ENCODE measurements at regions not wholly inside any gene's neighbourhood (a gene's known extent, or its start where the extent isn't known, plus 50 kb on each side); places are given as distances from the start of the nearest gene placed in this dataset.

DNA sequence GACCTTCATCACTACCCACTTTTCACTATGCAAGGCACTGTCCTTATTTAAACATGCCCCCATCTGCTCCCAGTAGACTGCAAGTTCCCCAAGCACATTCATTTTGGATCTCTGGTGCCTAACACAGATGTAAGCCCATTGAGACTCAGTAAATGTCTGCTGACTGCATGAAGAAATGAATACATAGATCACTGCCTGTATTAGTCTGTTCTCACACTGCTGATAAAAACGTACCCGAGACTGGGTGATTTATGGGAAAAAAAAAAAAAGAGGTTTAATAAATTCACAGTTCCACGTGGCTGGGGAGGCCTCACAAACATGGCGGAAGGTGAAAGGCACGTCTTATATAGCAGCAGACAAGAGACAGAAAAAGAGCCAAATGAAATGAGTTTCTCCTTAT is 204.9 kb downstream of the ATG4C start:
- no peak for DNase-seq

DNA sequence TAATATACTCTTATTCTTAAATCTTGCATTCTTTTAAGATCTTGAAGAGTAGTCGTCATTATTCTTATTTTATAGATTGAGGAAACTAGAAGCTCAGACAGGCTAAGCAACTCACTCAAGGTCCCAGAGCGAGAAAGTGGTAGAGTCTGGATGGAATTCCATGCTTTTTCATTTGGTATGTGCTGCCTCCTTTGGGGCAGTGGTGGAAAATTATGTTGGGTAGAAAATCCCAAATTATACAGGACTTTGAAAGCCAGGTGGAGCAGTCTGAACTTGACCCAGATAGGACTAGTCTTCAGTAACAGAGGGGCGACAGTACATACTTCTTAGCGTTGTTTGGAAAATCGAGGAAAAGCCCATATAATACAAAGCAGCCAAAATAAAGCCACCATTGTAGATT is 205.6 kb downstream of the ATG4C start:
- DNase-seq, result no peak

DNA sequence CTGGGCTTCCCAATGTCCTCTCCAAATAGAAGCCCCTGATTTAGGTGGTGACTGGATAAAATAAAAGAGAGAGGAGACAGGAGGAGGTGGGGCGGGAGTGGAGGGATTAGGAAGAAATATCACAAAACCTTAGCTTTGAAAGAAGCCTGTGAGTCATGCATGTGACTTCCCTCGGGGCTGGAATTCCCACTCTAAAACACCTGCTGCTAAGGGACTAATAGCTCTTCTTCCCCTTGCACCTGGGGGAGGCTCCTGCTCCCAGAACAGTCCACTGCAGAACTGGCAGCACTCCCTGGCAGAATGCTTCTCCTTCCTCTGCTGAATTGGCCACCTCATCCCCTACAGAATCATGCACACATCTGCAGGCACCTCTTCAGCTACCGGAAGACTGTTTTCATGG is 207.2 kb downstream of the ATG4C start:
- DNase-seq, result no peak

DNA sequence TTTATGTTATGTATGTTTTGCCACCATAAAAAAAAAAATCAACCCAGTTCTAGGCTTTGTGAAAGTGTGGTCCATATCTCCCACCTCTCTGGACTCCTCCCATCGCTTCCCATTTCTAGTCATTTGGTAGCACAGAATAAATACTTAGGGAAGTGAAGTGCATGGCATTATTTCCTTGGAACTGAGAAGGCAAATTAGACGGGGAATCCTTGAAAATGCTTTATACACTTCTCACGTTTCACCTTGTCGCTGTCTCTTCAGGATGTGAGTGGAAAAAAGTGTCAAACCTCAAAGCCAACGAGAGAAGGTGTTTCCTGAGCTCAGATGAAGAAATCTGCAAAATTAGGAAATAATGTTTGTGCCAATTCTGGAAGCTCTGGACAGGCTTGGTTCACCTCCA is 209.9 kb downstream of the ATG4C start:
- no peak for DNase-seq

DNA sequence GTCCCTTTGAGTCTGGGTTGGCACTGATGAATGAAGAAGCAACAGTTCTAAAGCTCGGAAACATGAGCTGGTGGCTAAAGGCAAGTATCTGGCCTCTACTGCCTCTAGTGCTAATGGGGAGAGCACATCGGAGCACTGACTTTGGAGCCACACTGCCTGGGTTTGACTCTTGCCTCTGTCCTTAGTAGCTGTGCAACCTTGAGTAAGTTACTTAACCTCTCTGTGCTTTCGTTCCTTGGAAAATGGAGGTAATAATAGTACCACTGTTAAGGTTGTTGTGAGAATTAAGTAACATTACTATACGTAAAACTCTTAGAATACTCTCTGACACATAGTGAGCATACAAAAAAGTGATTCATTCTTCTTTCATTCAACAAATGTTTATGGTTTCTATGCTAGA is 211.2 kb downstream of the ATG4C start:
- DNase-seq, result no peak

DNA sequence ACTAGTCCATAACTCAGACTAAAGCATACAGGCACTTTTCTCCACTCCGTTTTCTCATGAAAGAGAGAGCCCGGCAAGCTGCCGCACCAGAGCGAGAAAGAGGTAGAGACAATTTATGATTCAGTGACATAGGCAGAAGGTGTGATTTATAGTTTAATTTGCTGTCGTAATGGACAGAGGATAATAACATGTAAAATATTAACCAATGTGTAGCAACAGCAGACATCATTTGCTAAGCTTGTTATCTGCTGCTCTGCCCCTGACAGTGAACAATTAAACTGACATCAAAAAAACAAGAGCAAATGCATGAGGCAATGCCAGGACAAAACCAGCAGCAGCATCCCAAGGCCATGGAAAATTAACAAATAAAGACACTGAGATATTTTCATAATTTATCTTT is 214.0 kb downstream of the ATG4C start:
- no peak for DNase-seq

DNA sequence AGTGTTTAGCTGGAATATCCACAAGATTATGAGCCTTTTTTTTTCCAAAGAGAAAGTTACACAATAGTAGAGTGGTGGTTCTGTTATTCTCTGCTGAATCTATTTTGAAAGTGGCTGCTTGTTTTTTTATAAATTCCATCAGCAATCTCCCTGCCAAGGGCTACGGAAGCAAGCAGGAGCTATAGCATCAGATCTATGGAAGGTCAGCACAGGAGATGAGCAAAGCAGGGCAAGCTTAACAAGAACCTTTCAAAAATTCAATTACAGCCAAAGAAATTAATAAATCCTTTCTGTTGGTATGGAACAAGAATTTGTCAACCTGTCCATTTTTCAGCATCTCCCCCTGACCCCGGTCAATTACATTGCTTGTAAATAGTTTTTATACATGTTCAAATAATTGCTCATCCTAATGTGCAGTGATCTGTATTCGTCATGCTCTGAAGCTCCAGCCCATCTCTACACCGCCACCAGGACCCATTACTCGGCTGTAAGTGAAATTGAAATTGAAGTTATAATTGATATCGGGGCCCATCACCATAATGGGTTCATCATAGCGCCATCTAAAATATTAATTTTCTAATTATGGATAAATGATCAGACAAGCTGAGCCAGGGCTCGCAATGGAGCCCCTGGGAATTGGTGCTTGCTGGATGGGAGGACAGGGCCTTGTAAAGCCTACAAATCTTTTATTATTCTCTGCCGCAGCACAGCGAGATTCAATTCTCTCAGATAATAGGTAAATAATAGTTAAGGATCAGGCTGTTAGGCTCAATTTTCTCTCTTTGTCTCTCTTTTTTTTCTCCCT is 215.1 kb downstream of the ATG4C start:
- DNase-seq, result no peak

DNA sequence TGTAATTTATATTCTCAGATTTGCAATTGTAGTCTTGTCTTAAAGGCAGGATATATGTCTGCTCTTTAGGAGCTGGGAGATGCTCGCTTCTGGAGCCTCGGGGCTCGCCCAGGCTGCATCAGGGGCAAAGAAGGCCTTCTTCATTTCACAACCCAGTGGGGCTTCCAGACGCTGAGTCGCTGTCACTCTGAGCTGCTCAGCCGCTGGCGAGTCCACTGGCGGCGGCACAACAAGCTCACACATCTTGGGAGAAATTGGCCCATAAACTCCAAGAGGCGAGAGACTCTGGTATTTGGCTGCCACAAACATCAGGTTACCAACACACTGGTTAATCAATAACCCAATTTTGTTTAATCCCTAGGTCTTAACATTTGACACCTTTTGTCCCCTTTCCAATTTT is 216.6 kb downstream of the ATG4C start:
- no peak for DNase-seq

DNA sequence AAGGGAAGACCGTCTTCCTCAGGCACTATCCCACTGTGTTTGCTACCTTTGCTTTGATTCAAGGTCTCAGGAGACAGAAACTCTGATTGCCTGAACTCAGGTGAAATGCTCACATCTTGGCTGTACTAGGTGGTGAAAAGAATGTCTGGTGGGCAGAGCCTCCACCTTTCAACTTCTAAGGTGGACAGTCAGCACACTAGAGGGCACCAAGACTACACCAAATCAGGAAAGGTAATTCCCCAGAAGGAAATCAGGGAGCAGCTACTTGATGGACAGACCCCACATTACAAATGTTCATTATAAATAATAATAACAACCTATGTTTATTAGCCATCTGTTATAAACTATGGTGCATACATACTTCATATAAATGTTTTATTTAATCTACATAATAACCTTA is 220.9 kb downstream of the ATG4C start:
- no peak for DNase-seq

DNA sequence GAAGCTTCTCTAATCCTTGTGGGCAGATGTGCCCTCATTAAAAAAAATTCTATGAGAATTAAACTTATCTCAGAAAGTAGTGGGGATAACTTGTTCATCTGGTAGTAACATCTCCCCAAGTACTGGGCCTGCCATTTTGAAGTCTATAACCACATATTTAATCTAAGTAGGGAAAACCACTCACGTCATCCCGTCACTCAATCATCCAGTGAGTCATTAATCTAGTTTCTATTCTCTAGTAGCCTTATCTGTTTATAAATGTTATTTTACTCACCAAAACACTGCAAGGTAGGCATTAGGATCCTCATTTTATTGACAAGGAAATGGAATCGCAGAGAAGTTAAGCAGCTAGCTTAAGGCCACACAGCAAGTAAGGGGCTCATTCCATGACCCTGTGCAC is 221.9 kb downstream of the ATG4C start:
- DNase-seq, result no peak

DNA sequence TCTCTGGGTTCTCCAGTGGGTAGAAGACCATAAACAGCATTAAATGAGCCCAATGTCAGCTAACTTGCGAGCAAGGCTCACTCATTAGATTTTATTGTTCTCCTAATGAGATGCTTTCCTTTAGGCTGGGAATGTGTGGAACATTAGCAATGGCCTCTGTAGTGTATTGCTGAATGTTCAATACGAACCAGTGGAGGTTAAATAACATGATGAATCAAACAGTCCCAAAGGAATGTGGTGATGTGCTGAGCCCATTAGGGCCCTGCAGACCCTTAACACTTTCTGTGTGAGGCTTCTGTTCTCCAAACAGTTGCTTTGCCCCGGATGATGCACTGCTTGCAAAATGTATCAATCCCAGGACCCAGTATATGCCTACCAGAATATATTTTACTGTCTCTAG is 225.5 kb downstream of the ATG4C start:
- DNase-seq, result no peak

DNA sequence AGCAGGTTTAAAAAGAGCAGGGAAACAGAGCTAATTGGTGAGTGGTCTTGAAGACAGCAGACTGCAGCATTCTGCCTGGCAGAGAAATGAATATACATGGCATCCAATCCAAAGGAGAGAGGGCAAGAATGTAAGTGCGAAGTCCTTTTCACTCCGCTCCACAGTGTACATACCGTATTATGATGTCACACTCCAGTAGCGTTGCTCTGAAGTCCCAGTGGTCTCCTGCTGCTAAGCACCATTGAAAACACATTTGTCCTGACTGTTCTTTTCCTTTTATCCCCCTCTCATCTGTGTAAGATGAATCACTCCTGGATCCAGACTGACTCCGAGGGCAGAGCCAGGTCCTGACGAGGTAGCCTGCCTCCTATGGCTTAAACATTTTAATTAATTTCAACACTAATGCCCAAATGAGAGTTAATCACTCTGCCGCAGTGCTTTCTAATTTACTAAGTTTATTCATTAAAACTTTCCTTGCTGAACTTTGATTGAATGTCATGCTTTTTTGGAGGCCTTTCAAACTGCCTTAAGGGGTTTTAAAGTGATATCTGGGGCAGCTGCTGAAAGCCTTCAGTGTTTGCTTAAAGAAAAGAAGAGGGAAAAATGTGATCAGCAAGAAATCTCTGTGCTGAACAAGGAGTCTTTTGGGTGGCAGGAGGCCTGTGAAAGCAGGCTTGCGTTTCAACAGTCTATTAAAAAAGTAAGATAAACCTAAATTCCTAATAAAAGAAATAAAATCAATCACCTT is 227.2 kb downstream of the ATG4C start:
- DNase-seq, result no peak

DNA sequence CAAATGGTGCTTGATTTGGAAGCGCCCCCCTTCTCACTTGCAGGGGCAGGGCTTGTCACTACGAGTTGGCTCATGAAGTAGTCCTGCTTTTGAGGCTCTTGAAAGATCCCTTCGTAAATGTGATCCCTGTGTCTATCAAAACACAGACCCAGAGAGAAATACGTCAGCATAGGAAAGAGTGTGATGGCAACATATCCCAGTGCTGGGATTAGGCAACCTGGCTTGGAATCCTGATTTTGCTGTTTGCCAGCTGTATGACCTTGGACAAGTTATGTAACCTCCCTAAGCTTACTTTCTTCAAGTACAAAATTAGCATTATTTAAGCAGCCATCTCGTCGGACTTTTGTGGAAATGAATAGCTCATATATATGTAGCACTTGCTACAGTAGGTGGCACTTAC is 228.4 kb downstream of the ATG4C start:
- DNase-seq, result no peak

DNA sequence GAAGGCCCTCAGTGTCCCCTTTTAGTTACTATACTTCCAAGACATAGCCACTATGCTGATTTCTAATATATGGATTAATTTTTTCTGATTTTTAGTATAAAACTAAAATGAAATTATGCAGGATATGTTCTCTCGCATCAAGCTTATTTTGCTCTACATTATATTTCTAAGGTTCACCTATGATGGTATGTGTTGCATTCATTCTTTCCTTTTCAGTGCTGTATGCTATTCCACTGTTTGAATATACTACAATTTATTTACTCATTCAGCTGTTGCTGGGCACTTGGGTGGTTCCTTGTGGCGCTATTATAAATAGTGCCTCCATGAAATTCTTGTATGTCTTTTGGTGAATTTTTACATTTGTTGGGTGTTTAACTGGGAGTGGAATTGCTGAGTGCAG is 230.3 kb downstream of the ATG4C start:
- no peak for DNase-seq

DNA sequence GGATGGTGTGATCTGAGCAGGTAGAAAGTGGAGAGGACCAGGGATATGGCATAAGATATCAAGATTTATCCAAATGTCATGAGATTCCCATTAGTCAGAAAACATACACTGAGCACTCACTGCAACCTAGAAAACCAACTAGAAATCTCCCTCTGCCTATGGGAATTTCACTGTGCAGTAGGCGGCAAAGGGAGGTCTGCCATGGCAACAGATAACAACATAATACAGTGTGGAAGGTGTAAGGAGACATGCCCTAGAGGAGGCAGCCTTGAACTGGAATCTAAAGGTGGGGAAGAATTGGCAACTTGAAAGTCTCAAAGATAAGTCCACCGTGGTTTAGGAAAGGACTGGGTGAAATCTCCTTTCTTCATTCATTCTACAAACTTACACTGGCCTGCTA is 238.4 kb downstream of the ATG4C start:
- no peak for DNase-seq

DNA sequence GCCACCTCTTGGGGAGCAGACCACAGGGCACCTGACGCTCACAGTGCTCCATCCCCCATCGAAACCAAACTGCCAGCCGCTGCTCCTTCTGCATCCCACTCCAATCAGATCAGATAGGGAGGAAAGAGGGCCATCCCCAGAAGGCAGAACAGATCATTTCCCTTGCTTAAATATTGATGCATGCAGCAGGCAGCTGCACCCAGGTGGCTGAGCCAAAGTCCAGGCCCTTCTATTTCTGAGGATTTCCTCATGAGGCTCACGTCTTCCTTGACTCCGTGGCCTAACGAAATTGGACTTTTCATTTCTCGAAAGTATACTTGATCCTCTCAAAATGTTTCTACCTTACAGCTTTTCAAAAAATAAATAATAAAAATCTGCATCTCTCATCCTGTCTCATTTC is 239.2 kb downstream of the ATG4C start:
- no peak for DNase-seq

DNA sequence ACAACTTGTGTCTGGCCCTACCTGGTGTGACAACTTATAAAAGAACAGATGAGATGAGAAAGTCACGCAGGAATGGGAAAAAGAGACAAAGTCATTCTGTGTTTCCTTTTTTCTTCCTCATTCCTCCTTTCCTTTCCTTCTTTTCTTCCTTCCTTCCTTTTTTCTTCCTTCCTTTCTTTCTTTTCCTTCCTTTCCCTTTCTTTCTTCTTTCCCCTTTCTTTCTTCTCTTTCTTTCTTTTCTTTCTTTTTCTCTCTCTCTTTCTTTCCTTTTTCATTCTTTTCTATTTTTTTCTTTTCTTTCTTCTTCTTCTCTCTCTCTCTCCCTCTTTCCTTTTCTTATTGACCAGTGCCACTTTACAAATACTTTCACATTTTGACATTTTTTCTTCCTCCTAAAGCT is 239.7 kb downstream of the ATG4C start:
- DNase-seq, result no peak

DNA sequence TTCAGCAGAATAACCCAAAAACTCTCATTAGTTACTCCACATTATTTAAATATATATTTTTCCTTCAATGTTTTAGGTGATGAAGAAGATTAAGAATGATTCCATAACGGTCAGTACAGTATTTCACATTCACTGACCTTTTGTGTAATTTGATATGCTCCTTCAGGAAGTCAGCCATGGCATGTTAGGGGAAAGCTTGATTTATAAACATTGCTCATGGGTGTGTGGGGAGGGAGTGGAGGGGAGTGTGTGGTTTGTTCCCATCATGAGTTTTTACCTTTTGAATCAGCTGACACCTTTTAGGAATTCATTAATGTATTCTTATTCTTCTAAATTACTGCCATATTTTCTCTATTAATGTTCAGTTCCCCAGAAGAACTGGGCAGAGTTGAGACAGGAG is 240.2 kb downstream of the ATG4C start:
- no peak for DNase-seq

DNA sequence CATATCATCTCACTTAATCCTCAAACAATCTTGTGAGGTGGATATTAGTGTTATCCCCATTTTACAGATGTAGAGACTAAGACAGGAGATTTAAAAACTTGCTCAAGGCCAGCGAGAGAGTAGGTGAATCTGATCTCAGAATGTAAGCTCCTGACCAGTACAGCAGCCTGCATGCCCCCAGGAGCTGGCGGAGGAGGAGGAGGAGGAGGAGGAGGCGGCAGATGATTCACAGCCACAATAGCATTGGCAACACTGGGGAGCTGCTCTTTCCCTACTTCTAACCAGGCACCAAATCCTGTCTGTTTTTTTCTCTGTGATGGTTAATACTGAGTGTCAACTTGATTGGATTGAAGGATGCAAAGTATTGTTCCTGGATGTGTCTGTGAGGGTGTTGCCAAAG is 243.2 kb downstream of the ATG4C start:
- no peak for DNase-seq

DNA sequence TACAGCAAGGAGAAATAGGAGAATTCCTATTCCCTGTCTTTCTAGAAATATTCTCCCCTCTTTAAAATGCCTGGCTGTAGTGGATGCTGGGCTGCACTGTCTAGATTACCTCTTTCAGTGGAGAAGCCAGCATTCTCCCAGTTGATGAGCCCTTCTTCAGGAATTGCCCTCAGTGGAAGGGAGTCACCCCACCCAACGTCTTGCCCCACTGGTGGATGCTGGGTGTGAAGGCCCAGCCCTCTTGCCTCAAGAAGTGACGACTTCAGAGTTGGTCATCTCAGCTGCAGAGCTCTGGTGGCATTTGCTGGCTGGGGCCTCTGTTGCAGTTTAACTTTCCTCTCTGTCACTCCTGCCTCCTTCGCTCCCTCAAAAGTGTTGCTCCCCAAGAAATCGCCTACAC is 248.2 kb downstream of the ATG4C start:
- DNase-seq, result no peak

DNA sequence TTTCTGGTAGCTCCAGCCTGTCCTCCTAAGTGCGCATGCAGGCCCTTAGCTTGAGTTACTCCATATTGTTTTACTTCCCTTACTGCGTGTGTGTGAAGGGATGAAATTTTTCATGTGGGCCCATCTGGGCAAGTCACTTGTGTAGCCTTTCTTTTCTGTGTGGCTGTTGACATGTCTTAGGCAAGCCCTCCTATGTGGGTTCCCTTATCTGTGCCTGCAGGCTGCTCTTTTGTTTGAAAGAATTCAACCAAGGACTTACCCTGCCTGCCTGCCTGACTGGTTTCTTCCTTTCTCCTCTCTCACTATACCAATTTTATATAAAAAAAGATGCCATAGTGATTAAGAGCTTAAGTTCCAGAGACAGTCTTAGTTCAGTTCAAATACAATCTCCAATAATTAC is 249.3 kb downstream of the ATG4C start:
- no peak for DNase-seq

DNA sequence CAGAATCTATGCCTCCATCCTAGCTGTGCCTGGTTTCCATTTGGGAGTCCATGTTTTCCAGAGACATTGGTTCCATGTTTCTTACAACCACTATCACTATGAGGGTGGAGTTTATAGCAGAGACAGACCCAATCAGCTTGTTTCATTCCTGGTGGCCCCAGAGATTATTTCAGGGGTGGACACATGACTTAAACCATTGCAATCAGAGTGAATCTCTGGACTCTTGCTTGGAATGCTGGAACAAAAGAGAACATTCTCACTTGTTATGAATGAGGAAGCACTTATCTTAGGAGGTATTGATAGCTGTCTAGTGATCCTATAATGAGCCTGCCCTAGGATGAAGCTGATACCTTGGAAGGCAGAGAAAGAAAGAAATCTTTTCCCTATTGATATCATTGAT is 250.3 kb downstream of the ATG4C start:
- no peak for DNase-seq

DNA sequence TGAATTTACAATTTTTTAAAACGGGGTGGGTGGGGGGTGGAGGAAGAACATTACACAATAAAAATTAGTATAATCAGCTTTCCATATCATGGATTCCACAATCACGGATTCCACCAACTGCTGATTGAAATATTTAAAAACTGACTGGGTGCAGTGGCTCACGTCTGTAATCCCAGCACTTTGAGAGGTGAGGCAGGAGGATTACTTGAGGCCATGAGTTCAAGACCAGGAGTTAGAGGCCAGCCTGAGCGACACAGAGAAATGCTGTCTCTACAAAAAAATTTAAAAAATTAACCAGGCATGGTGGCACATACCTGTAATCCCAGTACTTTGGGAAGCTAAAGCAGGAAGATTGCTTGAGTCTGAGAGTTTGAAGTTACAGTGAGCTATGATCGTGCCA is 254.7 kb downstream of the ATG4C start:
- no peak for DNase-seq

DNA sequence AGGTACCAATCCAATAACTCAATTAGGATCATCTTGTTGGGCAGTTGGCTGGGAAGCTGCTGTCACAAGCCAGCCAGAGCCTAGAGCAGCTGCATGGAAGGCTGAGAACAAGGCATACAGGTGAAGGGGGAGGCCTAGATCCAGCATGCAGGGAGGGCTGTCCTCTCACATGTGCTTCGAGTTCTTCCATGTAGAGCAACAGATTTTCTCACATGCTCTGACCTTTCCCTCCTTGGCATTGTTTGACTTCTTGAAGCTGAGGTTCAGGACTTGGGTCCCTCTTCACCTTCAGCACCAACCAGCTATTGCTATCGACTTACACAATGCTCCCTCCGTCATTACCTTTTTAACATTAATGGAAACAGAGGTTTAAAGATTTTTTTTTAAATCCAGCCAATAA is 257.7 kb downstream of the ATG4C start:
- no peak for DNase-seq

DNA sequence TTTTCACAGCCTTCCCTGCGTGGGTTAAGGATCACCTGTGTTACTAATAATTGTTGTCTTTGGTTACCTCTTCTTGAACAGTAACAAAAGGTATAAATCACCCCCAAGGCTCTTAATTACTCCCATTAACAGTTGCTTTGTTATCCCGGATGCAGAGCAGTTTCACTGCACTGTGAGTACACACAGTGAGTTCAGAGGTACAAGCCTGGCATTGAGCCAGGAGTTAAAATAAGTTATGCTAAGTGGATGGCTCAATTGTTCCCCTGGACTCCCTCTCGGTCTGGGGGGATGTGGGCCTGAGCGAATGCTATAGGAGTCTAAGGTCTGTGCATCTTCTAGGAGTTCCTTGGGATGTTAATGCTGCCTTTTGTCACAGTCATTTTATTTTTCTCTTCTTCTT is 258.3 kb downstream of the ATG4C start:
- DNase-seq, result no peak

Data from DMS79 treated with DMSO at 0.1 percent for 48 hours (cell line).